ENCODE measurements at regions not wholly inside any gene's neighbourhood (a gene's known extent, or its start where the extent isn't known, plus 50 kb on each side); places are given as distances from the start of the nearest gene placed in this dataset.

DNA sequence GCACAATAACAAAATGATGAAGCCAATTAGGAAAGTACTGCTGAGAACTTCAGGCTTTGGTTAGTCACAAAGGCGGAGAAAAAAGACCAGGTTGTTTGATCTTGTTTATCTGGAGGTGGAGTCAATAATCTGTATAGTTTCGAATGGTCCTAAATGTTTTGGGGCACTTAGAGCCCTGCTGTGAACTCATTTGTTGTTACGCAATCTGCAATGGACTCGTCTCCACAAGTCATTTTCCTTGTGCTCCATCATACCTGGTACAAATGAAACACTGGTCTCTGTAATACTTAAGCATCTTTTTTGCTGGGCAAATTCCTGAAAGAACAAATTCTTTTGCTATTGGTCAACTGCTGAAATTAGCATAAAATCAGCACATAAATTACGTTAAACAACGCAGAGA, 430.5 kb downstream of the GATA3 start:
- 85% methylated on average over 6 of the region's 6 CpGs for WGBS (ENCODE audit: low lambda C conversion rate, missing lambda C conversion rate)
- no peaks in the 10 kb centered on the region for H3K4me1 ChIP-seq (ENCODE audit: insufficient read depth)

DNA sequence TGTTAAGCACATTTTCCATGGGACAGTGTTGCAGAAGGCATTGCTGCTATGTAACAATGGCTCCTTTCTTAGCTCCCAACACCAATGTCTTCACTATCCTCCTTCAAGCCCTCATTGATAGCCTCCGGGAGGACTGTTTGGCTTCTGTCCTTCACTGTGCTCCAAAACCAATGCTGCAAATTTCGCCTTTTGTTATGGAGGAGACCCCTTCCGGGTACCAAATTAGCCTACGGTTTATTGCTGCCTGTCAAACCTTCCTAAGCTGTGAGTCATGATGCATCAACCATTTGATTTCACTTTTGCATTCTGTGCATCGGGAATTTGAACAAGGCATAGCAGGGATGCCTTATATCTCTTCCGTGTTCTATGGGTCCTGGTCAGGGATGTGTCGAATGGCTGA, 432.9 kb downstream of the GATA3 start:
- H3K79me2 ChIP-seq, result no peaks in the 10 kb centered on the region
- no peak overlapping the region for H2AFZ ChIP-seq
- no peak overlapping the region for H3K27ac ChIP-seq
- no peak for DNase-seq (ENCODE audit: low spot score)
- no peak overlapping the region for H3K4me2 ChIP-seq
- no peaks in the 10 kb centered on the region for H3K9me3 ChIP-seq (ENCODE audit: low read depth)
- no peaks in the 10 kb centered on the region for H3K36me3 ChIP-seq (replicated peaks; ENCODE audit: insufficient read depth, low read depth)
- WGBS (ENCODE audit: low lambda C conversion rate, missing lambda C conversion rate), result 92% methylated on average over 7 of the region's 7 CpGs
- no peak for TF ChIP-seq EZH2phosphoT487 (IDR thresholded peaks at IDR 0.05; ENCODE audit: low read depth, severe bottlenecking, unreplicated experiment)
- TF ChIP-seq, protein P1, sequence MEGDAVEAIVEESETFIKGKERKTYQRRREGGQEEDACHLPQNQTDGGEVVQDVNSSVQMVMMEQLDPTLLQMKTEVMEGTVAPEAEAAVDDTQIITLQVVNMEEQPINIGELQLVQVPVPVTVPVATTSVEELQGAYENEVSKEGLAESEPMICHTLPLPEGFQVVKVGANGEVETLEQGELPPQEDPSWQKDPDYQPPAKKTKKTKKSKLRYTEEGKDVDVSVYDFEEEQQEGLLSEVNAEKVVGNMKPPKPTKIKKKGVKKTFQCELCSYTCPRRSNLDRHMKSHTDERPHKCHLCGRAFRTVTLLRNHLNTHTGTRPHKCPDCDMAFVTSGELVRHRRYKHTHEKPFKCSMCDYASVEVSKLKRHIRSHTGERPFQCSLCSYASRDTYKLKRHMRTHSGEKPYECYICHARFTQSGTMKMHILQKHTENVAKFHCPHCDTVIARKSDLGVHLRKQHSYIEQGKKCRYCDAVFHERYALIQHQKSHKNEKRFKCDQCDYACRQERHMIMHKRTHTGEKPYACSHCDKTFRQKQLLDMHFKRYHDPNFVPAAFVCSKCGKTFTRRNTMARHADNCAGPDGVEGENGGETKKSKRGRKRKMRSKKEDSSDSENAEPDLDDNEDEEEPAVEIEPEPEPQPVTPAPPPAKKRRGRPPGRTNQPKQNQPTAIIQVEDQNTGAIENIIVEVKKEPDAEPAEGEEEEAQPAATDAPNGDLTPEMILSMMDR (IDR thresholded peaks at IDR 0.05; ENCODE audit: poor library complexity), result no peak
- TF ChIP-seq EZH2 (IDR thresholded peaks at IDR 0.05; ENCODE audit: borderline replicate concordance), result no peak
- no peaks in the 10 kb centered on the region for H4K20me1 ChIP-seq (ENCODE audit: insufficient read depth, poor library complexity, severe bottlenecking)
- no peaks in the 10 kb centered on the region for H3K27me3 ChIP-seq
- no peak overlapping the region for H3K4me3 ChIP-seq
- no peaks in the 10 kb centered on the region for H3K9me2 ChIP-seq (replicated peaks; ENCODE audit: insufficient read depth)
- H3K4me1 ChIP-seq (ENCODE audit: insufficient read depth), result no peaks in the 10 kb centered on the region

More for the DNA sequence above, 430.5 kb downstream of the GATA3 start:
- Histone ChIP-seq H4K20me1 (ENCODE audit: insufficient read depth, poor library complexity, severe bottlenecking) (no peaks in the 10 kb centered on the region), H3K79me2 (no peaks in the 10 kb centered on the region), H2AFZ (no peak overlapping the region), H3K36me3 (replicated peaks; ENCODE audit: insufficient read depth, low read depth) (no peaks in the 10 kb centered on the region), H3K27me3 (no peaks in the 10 kb centered on the region), H3K9me3 (ENCODE audit: low read depth) (no peaks in the 10 kb centered on the region), H3K27ac (no peak overlapping the region), H3K4me2 (no peak overlapping the region), H3K9me2 (replicated peaks; ENCODE audit: insufficient read depth) (no peaks in the 10 kb centered on the region), H3K4me3 (no peak overlapping the region)
- TF ChIP-seq, protein P1 (IDR thresholded peaks at IDR 0.05; ENCODE audit: poor library complexity), result no peak
- no peak for TF ChIP-seq EZH2phosphoT487 (IDR thresholded peaks at IDR 0.05; ENCODE audit: low read depth, severe bottlenecking, unreplicated experiment)
- TF ChIP-seq EZH2 (IDR thresholded peaks at IDR 0.05; ENCODE audit: borderline replicate concordance), result no peak
- DNase-seq (ENCODE audit: low spot score), result no peak

DNA sequence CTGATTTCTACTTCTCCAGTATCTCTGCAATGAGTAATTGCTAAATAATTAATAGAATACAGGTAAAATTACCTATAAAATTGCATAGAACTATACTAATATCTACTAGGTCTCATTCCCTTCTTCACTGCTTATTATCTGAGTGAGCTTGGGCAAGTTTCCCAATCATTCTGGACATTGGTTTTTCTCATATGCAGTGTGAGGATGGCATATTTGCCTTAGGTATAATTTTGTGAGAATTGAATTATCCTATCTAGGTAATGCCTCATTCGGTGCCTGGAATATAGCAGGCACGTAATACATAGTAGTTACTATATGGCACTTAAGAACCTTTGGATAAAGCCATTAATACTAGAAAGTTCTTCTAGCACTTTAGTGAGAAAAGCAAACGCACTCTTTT, 434.7 kb downstream of the GATA3 start:
- no peaks in the 10 kb centered on the region for H3K79me2 ChIP-seq
- no peaks in the 10 kb centered on the region for H4K20me1 ChIP-seq (ENCODE audit: insufficient read depth, poor library complexity, severe bottlenecking)
- no peaks in the 10 kb centered on the region for H3K9me2 ChIP-seq (replicated peaks; ENCODE audit: insufficient read depth)
- H2AFZ ChIP-seq, result no peak overlapping the region
- no peaks in the 10 kb centered on the region for H3K9me3 ChIP-seq (ENCODE audit: low read depth)
- H3K4me3 ChIP-seq, result no peak overlapping the region
- no peaks in the 10 kb centered on the region for H3K36me3 ChIP-seq (replicated peaks; ENCODE audit: insufficient read depth, low read depth)
- no peak overlapping the region for H3K27ac ChIP-seq
- DNase-seq (ENCODE audit: low spot score), result no peak
- no peaks in the 10 kb centered on the region for H3K27me3 ChIP-seq
- 89% methylated on average over 3 of the region's 3 CpGs for WGBS (ENCODE audit: low lambda C conversion rate, missing lambda C conversion rate)
- H3K4me2 ChIP-seq, result no peak overlapping the region
- TF ChIP-seq EZH2phosphoT487 (IDR thresholded peaks at IDR 0.05; ENCODE audit: low read depth, severe bottlenecking, unreplicated experiment), result no peak
- TF ChIP-seq EZH2 (IDR thresholded peaks at IDR 0.05; ENCODE audit: borderline replicate concordance), result no peak
- TF ChIP-seq, protein P1 (IDR thresholded peaks at IDR 0.05; ENCODE audit: poor library complexity), result no peak
- H3K4me1 ChIP-seq (ENCODE audit: insufficient read depth), result no peaks in the 10 kb centered on the region

DNA sequence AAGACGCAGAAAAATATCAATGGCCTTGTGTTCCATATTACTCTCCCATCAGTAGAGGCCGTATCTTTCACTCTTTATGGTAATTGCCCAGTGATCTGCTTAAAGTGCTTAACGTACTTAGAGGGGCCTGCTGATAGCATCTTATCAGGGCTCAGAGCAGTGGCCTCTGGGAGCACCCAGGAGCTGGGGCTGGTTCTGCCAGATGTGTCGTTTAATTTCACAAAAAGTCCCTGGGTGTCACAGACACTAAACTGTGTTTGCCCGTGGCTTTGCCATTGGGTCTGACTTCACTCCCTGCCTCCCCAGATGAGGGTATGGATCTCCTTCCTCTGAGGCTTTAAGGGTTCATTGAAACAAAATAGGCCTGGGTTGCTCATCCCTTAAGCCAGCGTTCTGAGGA, 435.3 kb downstream of the GATA3 start:
- no peaks in the 10 kb centered on the region for H3K4me1 ChIP-seq (ENCODE audit: insufficient read depth)
- no peak for DNase-seq (ENCODE audit: low spot score)
- no peak overlapping the region for H3K27ac ChIP-seq
- H3K4me3 ChIP-seq, result no peak overlapping the region
- no peaks in the 10 kb centered on the region for H3K9me2 ChIP-seq (replicated peaks; ENCODE audit: insufficient read depth)
- no peaks in the 10 kb centered on the region for H4K20me1 ChIP-seq (ENCODE audit: insufficient read depth, poor library complexity, severe bottlenecking)
- H3K4me2 ChIP-seq, result no peak overlapping the region
- 43% methylated on average over 6 of the region's 6 CpGs for WGBS (ENCODE audit: low lambda C conversion rate, missing lambda C conversion rate)
- no peak overlapping the region for H2AFZ ChIP-seq
- no peaks in the 10 kb centered on the region for H3K79me2 ChIP-seq
- TF ChIP-seq EZH2 (IDR thresholded peaks at IDR 0.05; ENCODE audit: borderline replicate concordance) (no peak), EZH2phosphoT487 (IDR thresholded peaks at IDR 0.05; ENCODE audit: low read depth, severe bottlenecking, unreplicated experiment) (no peak)
- TF ChIP-seq, protein P1 (IDR thresholded peaks at IDR 0.05; ENCODE audit: poor library complexity), result no peak
- H3K9me3 ChIP-seq (ENCODE audit: low read depth), result no peaks in the 10 kb centered on the region
- no peaks in the 10 kb centered on the region for H3K27me3 ChIP-seq
- no peaks in the 10 kb centered on the region for H3K36me3 ChIP-seq (replicated peaks; ENCODE audit: insufficient read depth, low read depth)
